GM19438 (cell line): ENCODE measurements at regions not wholly inside any gene's neighbourhood (a gene's known extent, or its start where the extent isn't known, plus 50 kb on each side); places are given as distances from the start of the nearest gene placed in this dataset.
"Not testable (repeated sequence)": the region's sequence is repeated elsewhere in the genome, so short reads cannot be mapped to it uniquely, and the experiment has no call there.

Experiments
- ATAC-seq: cut with Tn5 transposase; IDR thresholded peaks from one replicate; pipeline ENCODE4 v1.9.1; 2021; ENCODE audit warnings: low read depth; ENCODE audit not compliant: unreplicated experiment

DNA sequence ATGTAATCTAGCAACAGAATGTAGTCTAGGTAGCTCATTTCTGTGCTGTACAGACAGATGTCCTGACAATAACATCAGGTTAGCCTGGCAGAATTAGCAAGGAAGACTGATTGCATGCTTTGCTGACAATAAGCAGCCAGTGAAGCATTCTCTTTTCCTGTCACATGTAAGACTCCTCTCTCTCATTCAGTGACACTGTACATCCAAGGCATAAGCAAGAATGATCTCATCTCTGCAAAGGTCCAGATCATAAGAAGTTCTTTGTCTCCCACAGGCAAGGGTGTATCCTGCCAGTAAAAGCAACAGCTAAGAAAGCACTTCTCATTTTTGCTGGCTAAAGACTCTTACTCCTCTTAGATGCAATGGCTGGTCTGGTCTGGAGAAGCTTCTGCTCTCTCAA lies 861.8 kb downstream of the TAF11L14 start:
- ATAC-seq, result no peak

DNA sequence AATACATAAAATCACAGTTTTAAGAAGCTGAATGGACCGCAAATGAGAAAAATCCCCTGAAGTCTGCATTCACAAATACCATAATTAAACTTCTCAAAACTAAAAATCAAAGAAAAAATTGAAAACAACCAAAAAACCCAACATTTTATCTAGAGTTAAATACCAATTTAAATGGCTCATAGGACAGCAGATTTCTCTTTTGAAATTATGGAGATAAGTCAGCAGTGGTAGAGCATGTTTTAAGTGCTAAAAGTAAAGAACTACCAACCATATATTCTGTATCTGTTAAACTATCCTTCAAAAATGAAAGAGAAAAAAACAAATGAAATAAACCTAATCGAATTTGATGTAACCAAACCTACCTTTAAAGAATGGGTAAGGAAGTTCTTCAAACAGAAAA lies 862.8 kb downstream of the TAF11L14 start:
- ATAC-seq, result no peak

DNA sequence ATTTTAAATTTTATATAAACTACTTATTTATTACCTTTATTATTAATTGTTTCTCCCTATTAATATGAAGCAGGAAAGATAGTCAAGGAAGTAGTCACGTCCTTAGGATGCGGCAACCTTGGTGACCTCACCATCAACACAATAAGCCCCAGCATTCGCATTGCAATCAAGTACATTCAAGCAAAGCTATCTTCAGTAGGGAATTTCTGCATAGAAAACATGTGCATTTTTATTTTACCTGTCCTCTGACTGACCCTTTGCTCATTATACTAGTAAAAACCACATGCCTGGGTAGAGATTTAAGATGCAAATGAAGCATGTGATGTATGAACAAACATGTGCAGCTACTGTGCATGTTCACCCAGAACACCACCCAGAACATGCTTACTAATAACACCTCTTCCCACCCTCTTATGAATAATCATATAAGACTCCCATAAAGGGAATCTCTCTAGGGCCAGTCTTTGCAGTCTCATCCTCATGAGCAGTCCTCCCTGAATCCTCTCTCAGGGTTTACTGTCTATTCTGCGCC lies 869.6 kb downstream of the TAF11L14 start:
- ATAC-seq, result no peak

DNA sequence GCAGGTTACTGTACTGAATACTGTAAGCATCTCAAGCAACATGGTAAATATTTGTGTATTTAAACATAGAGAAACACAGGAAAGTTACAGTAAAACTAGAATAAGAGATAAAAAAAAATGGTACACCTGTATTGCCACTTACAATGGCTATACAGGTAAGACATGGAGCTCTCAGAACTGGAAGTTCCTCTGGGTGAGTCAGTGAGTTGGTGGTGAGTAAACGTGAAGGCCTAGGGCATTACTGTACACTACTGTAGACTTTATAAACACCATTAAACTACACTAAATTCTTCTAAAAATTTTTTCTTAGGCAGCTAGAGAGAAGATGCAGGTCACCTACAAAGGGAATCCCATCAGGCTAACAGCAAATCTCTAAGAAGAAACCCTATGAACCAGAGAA lies 872.9 kb downstream of the TAF11L14 start:
- no peak for ATAC-seq

DNA sequence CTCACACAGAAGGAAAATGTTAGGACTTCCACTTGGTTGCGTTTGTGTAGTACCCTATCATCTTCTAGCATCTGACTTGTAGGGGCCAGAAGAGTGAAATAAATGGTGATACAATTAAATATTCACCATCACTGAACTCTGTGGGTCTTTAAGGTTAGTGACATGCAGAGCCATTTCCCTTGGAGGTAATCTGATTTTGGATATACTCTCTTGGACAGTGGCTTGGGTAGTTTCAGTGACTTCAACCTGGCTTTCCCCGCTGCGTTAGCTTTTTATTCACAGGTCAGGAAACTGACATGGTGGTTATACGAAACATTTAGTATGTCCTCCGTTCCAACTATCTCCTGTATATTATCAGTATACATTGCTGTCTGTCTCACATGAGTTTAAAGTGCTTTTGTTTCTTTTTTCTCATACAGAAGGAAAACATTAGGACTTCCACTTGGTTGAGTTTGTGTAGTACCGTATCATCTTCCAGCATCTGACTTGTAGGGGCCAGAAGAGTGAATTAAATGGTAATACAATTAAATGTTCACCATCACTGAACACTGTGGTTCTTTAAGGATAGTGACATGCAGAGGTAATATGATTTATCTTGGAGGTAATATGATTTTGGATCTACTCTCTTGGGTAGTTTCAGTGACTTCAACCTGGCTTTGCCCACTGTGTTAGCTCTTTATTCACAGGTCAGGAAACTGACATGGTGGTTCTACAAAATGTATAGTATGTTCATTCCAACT lies 883.6 kb downstream of the TAF11L14 start:
- ATAC-seq, result no peak

DNA sequence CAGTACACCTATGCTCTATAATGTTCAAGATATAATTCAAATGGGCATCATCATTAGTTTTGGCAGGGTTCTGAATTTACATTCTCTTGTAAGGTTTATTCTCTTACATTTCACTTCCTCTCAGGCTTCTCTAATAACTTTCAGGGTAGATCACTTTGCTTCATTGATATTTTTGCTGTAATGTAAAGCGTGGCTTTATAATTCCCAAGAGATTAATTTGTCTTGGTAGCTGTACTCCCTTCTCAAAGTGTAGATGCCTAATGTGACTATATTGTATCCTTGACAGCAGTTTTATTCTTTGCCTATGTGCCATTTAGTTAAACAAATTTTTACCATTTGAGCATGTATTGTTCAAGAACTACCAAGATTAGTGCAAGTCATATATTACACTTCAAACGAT lies 889.1 kb downstream of the TAF11L14 start:
- no peak for ATAC-seq

DNA sequence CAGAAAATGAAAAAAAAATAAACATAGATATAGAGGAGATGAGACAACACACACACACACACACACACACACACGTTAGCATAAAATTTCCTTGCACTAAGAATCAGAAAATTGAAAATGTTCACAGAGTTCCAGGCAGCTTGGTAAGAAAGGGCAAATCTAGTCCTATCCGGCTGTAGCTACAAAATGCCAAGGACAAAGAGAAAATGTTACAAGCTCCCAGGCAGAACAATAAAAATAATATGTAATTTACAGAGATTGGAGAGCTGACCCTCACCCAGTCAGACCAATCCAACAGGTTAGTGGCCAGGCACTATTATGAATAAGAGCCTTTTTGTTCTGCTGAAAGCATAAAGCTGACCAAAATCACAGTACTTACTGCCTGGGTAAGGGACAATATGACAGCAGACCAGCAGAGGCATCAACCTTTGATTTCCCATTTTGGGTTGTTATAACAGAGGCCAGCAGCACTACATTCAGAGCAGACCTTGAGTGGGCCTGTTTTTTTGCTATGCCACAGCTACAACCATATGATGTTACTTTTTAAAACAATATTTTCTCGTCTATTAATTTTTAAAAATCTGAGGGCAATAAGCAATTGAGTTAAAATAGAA lies 892.6 kb downstream of the TAF11L14 start:
- ATAC-seq, result no peak

DNA sequence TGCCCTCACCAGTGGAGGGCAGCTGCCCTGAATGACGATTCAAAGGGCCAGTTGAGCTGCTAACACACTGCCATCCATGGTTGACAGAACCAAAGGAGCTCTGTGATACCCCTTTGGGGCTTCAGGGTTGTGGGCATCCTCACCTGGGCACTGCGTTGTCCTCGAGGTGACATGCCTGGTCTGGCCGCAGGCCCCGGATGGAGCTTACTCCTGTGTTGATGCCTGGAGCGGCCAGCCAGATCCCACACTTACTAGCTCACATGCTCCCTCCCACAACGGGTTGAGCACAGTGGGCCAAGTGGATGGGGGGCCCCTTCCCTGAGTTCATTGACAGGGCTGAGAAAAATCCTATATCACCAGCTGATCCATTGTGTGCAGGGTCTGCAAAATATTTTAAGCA lies 898.9 kb downstream of the TAF11L14 start:
- ATAC-seq, result no peak

DNA sequence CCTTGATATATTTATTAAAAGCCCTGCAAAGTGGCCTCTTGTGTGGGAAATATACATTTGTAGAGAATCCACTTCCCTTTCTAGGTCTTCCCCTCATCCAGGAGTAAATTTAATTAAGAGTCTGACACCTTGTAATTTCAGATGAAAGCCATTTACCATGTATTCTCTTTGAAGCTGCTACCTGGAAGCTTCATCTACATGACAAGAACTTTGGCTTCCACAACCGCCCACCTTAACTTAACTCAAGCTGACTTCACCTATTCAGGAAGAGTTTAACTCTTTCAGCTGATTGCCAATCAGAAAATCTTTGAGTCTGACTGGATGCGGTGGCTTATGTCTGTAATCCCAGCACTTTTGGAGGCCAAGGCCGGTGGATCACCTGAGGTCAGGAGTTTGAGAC lies 899.9 kb downstream of the TAF11L14 start:
- no peak for ATAC-seq

DNA sequence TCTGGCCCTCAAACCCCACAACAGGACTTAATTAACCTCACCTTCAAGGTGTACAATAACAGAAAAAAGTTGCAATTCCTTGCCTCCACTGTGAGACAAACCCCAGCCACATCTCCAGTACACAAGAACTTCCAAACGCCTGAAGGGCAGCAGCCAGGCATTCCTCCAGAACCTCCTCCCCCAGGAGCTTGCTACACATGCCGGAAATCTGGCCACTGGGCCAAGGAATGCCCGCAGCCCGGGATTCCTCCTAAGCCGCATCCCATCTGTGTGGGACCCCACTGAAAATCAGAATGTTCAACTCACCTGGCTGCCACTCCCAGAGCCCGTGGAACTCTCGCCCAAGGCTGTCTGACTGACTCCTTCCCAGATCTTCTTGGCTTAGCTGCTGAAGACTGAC lies 901.5 kb downstream of the TAF11L14 start:
- ATAC-seq, result not testable (repeated sequence)

DNA sequence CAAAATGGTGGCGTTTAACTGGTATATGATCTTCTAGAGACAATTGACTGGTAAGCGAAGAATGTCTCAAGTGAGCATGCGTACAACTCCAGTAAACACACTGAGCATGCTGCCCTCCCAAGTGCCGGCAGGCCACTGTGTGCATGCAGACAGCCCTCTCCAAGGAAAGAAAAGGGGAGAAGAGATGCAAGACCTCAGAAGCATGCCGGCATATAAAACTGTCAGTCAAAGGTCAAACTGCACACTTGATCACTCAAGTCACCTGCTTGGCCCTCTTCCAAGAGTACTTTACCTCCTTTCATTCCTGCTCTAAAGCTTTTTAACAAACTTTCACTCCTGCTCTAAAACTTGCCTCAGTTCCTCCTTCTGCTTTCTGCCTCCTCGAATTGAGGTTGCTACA lies 910.2 kb downstream of the TAF11L14 start:
- ATAC-seq, result no peak

DNA sequence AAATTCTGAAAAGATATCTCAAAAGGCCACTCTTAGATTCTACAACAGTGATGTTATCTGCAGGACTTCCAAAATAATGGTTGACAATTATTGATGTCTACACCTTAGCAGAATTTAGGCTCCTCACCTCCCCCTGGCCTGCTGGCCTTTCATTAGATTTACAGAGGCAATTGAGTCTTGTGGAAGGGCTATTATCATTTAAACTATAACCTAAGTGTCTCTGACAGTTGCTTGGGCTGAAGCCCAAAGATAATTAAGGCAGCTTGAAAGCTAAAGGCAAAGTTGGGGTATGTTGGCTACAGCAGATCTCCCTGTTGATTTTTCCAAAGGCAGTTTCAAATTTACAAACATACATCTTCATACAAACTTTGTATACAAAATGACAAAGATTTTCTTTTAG lies 912.3 kb downstream of the TAF11L14 start:
- no peak for ATAC-seq

DNA sequence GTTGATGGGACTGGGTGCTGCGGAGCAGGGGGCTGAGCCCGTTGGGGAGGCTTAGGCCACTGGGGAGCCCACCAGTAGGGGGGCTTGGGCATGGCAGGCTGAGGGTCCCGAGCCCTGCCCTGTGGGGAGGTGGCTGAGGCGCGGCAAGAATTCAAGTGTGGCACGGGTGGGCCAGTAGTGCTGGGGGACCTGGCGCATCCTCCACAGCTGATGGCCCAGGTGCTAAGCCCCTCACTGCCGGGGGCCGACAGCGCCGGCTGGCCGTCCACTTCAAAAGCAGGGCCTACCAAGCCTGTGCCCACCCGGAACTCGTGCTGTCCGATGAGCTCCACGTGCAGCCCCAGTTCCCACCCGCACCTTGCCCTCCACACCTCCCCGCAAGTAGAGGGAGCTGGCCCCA lies 917.5 kb downstream of the TAF11L14 start:
- ATAC-seq, result no peak

DNA sequence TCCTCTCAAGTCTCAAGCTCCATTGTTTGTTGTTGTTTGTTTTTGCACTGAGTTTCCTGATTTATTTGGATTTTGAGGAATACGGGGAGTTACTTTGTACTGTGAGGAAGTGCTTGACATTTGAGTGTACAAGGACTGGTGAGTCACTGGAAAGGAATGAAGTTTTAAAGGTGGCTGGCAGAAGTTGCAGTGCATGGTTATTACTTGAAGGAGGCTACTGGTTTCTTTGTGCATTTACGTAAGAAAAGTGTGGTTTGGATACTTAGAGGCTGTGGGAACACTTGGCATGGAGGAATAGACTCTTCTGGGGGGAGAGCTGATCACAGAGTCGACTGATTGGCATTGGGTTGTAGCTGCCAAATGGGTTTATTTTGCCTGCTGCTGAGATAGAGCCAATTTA lies 919.0 kb downstream of the TAF11L14 start:
- ATAC-seq, result no peak

DNA sequence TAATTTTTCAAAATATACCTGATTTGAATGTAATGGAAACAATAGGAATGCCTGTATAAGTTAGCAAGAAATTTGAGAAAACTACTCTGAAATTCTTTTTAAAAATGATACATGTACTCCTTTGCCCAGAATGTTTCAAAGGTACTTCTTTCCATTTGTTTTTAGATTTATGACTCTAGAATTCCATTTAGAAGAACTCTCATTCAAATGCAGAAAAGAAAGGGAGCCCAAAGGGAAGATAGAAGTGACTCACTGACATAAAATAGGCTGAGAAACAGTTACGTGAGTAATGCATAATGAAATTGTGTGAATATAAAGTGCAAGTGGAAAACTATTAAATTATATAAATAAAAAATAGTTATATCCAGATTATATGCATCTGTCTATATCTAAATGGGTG lies 926.3 kb downstream of the TAF11L14 start:
- ATAC-seq, result no peak

DNA sequence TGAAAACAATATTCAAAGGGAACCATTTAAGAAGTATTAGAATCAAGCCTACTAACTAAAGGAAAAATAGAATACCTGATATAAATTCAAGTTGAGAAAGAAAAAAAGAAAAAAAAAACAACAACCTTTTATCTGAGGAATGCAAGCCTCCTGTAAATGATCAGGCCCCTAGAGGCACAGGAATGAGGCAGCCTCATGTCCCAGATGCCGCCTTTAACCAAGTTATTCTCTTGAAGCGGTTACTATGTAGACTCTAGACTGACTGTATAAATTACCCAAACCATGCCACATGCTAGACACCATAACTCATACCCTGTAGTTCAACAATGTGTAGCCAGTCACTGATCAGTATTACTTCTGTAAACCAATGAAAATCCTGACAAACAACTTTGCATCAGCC lies 929.6 kb downstream of the TAF11L14 start:
- no peak for ATAC-seq

DNA sequence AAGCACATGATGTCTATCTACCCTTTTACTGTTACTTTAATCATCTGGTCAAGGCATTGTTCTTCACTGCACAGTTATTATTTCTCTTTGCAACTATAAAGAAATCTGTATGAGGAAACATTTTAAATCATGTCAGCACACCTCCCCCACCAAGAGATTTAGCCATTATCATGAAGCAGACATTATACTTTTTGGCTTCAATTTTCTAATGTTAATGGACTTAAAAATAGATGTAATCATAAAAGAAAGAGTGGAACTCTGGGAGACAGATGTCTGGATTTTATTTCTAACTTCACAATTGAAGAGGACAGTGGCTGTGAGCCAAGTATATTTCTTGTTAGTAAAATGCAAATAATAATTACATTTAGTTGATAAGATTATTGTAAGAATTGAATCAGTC lies 932.4 kb downstream of the TAF11L14 start:
- ATAC-seq, result no peak

DNA sequence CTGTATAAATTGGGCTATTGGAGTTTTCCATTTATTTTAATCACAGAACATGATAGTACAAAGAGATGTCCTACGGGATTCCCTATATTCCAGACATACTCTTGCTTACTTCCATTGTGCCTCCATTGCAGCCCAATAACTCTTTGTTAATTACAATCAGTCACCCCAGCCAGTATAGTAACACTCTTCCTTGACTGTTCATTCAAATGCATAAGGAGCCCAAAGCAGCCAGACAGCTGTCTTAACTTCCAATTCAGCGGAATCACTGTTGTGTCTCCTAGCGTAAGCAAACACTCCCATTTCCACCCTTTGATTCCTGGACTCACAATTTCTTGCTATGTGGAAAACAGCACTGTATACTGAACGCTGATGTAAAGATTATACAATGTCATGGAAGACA lies 942.3 kb downstream of the TAF11L14 start:
- ATAC-seq, result no peak

DNA sequence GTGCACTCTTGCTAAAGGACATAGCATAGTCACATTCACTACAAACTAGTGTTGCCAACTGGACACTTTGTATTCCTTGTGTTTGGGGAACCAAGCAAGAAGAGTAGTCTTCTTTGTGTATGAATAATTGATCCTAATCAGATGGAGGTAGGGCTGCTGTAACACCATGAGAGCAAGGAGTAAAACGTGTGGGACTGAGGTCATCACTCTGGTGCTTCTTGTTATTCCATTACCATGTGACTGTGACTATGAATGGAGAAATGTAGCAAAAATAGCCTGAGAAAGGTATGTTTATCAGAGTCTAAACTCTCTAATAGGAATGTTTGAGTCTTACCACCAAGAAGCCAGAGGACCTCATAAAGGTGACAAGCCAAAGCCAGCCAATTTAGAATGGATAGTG lies 966.9 kb downstream of the TAF11L14 start:
- ATAC-seq, result no peak

DNA sequence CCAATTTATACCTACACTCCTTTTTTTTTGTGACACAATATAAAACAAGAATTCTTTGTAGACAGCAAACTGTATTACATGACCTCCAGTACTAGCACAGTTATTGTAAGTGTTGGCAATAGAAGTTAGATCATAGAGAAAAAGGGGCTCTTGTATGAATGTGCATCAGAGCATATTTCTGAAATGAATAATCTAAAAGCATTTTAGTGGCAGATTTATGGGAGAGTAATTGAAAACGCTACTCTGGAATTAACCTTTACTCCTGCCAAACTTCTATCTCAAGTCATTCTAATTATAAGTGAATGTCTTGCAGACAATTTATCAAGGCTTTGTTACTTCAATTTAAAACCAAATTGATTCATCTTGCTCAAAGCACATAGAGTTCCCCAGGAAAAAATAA lies 968.1 kb downstream of the TAF11L14 start:
- no peak for ATAC-seq

DNA sequence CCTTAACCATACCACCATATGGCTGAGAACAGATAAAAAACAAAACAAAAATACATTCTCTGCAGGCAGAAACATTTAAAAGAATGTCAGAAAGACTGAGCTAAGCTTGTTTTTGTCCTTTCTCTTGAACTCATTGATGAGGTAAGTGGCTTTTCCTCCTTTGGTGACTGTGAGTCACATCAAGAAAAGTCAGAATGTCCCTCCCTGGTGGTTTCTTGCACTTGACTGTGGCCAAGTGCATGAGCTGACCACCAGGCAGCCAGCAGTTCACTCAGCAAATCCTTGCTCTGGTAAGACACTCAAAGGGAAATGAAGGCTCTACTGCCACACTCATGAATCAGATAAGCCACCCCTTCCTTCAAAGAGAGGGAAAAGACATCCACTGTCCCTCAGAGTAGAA lies 970.9 kb downstream of the TAF11L14 start:
- ATAC-seq, result no peak

DNA sequence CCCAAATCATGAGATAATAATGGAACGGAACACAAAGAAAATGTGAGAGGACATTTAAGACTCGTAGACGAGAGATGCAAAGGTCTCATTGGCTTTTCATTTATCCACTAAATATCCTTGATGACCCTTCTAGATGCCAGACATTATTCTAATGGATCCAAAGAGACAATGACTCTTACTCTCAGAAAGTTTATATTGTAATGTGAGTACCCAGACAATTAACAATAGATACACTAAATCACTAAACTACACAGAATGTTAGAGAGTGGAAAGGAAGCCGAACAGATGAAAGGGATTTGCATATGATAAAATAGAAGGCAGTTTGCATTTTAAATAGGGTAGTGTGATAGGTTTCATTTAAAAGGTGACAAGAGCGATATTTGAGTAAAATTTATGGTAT lies 973.3 kb downstream of the TAF11L14 start:
- ATAC-seq, result no peak
